Sigmoid colon (tissue), 6 donors: ENCODE measurements at regions not wholly inside any gene's neighbourhood (a gene's known extent, or its start where the extent isn't known, plus 50 kb on each side); places are given as distances from the start of the nearest gene placed in this dataset.
"Not testable (repeated sequence)": the region's sequence is repeated elsewhere in the genome, so short reads cannot be mapped to it uniquely, and the experiment has no call there.

Experiments
- DNase-seq: peaks from one replicate; pipeline ENCODE4 v3.0.0-alpha.2; 2019
- H3K27ac ChIP-seq, 4 donors: fragments of 200-600 bp; sonication (generic); one replicate each; pipeline ENCODE4 v1.5.1; 2016 to 2019; ENCODE audit warnings: mild to moderate bottlenecking in 1 of 4
- H3K27me3 ChIP-seq, 3 donors: fragments of 200-600 bp; sonication (generic); one replicate each; pipeline ENCODE4 v1.5.1; 2019; ENCODE audit warnings: mild to moderate bottlenecking in 1 of 3
- H3K36me3 ChIP-seq, 4 donors: fragments of 200-600 bp; sonication (generic); one replicate each; pipeline ENCODE4 v1.5.1; 2016 to 2019
- H3K4me1 ChIP-seq, 4 donors: fragments of 200-600 bp; sonication (generic); one replicate each; pipeline ENCODE4 v1.5.1; 2017 to 2019
- H3K4me3 ChIP-seq, 4 donors: fragments of 200-600 bp; sonication (generic); one replicate each; pipeline ENCODE4 v1.5.1; 2017 to 2019; ENCODE audit warnings: mild to moderate bottlenecking in 2 of 4, moderate library complexity in 1 of 4
- H3K9me3 ChIP-seq, 4 donors: fragments of 200-600 bp in 3 of 4; sonication (generic) in 3 of 4; one replicate each; pipeline versions ENCODE4 v1.5.1 to v1.6.1; 2013 to 2019
- CTCF ChIP-seq, 4 experiments: fragments of 450-650 bp in 3 of 4; fragments of 200-600 bp in 1 of 4; IDR thresholded peaks; one replicate each; pipeline ENCODE4 v1.5.1; 2016 to 2019; ENCODE audit warnings: antibody characterized with exemption in 4 of 4, mild to moderate bottlenecking in 3 of 4, moderate library complexity in 2 of 4
- EP300 ChIP-seq, 4 donors: sonication (generic); formaldehyde crosslinking; IDR thresholded peaks; one replicate each; pipeline ENCODE4 v1.6.1; 2017; ENCODE audit warnings: antibody characterized with exemption in 4 of 4
- POLR2A ChIP-seq, 2 donors: fragments of 450-650 bp; IDR thresholded peaks; one replicate each; pipeline ENCODE4 v1.6.1; 2016; ENCODE audit warnings: antibody characterized with exemption in 2 of 2, mild to moderate bottlenecking in 2 of 2, moderate library complexity in 2 of 2
- POLR2AphosphoS5 ChIP-seq, 4 donors: sonication (generic); formaldehyde crosslinking; IDR thresholded peaks; one replicate each; pipeline ENCODE4 v1.6.1; 2017; ENCODE audit warnings: antibody characterized with exemption in 4 of 4
- WGBS, 2 donors: extraction: QIAGEN DNeasy Blood & Tissue Kit; methylation state at CpG; one replicate each; pipeline ENCODE4 v1.1.7; 2013; 5-methylcytosine and 5-hydroxymethylcytosine counted together
- intact Hi-C: fragments of 100-400 bp; cut with DNase I; formaldehyde crosslinking; loops from one replicate; pipeline ENCODE4 v1.15.1; 2023
- donor health status: healthy with polysubstance abuse.
- donor health status: healthy.

- TF ChIP-seq EP300 (IDR thresholded peaks at IDR 0.05): no peak
- TF ChIP-seq CTCF (IDR thresholded peaks at IDR 0.05): no peak
- TF ChIP-seq POLR2A (IDR thresholded peaks at IDR 0.05): no peak
- TF ChIP-seq POLR2AphosphoS5 (IDR thresholded peaks at IDR 0.05): no peak
- intact Hi-C loops: no loop called here
- 58 to 74% methylated on average over 1 of the region's 1 CpG for WGBS, 2 donors
Observed at GRCh38 chr2:35184471-35184870, 1171.1 kb upstream of the CRIM1 start.

GRCh38 chr2:35176726-35177125, 1178.9 kb upstream of the CRIM1 start:
- not testable (repeated sequence) for H3K27ac ChIP-seq, H3K36me3 ChIP-seq
- WGBS, 2 donors: 9 to 32% methylated on average over 5 of the region's 5 CpGs

More at GRCh38 chr2:35184471-35184870, 1171.1 kb upstream of the CRIM1 start:
- Histone ChIP-seq H3K4me1 (no peaks in the 10 kb centered on the region), H3K27me3 (no peaks in the 10 kb centered on the region), H3K9me3 (no peaks in the 10 kb centered on the region), H3K4me3 (no peak overlapping the region), H3K27ac (no peak overlapping the region), H3K36me3 (no peaks in the 10 kb centered on the region)
- no peak for DNase-seq

DNA sequence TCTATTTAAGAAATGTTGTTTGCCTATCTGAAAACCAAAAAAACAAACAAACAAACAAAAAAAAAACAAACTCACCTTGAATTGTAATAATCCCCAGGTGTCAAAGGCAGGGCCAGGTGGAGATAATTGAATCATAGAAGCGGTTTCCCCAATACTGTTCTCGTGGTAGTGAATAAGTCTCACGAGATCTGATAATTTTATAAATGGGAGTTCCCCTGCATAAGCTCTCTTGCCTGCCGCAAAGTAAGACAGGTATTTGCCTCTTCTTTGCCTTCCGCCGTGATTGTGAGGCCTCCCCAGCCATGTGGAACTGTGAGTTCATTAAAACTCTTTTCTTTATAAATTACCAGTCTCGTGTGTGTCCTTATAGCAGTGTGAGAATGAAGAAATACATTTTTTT, 1180.7 kb upstream of the CRIM1 start:
- intact Hi-C loops: no loop called here
- WGBS, 2 donors: 88 to 89% methylated on average over 7 of the region's 7 CpGs

More at GRCh38 chr2:35176726-35177125, 1178.9 kb upstream of the CRIM1 start:
- H3K4me3 ChIP-seq, intact Hi-C loops, DNase-seq, H3K4me1 ChIP-seq, H3K27me3 ChIP-seq, H3K9me3 ChIP-seq: not testable (repeated sequence)

DNA sequence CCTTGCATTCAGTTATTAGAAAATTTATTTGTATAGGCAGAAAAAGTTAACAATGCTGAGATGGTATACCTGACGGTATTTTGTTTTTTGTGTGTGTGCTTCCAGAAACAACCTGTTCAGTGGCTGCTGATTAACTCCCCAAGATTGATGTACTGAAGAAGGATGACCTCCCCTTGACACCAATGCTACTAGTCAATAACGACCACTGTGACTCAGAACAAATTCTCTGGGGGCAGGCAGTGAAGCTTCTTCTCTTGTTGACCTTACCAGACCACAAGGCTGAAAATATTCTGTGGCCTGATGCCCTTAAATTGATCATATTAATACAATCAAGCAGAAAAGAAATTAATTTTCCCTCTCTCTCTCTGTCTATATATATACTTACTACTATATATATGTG, 1182.9 kb upstream of the CRIM1 start:
- no peak for TF ChIP-seq CTCF (IDR thresholded peaks at IDR 0.05)
- no peak for TF ChIP-seq POLR2AphosphoS5 (IDR thresholded peaks at IDR 0.05)
- TF ChIP-seq POLR2A (IDR thresholded peaks at IDR 0.05): no peak
- no peak for TF ChIP-seq EP300 (IDR thresholded peaks at IDR 0.05)
- DNase-seq: no peak
- no peaks in the 10 kb centered on the region for H3K9me3 ChIP-seq
- H3K27ac ChIP-seq: no peak overlapping the region
- no peaks in the 10 kb centered on the region for H3K4me1 ChIP-seq
- no peaks in the 10 kb centered on the region for H3K27me3 ChIP-seq
- H3K4me3 ChIP-seq: no peak overlapping the region
- WGBS, 2 donors: 44 to 50% methylated on average over 2 of the region's 2 CpGs
- intact Hi-C loops: no loop called here
- no peaks in the 10 kb centered on the region for H3K36me3 ChIP-seq

More for the DNA sequence above, 1180.7 kb upstream of the CRIM1 start:
- Histone ChIP-seq H3K27ac (no peak overlapping the region), H3K36me3 (no peaks in the 10 kb centered on the region), H3K4me3 (no peak overlapping the region), H3K27me3 (no peaks in the 10 kb centered on the region), H3K9me3 (no peaks in the 10 kb centered on the region), H3K4me1 (no peaks in the 10 kb centered on the region)
- DNase-seq: no peak
- TF ChIP-seq POLR2A (IDR thresholded peaks at IDR 0.05) (no peak), CTCF (IDR thresholded peaks at IDR 0.05) (no peak), EP300 (IDR thresholded peaks at IDR 0.05) (no peak), POLR2AphosphoS5 (IDR thresholded peaks at IDR 0.05) (no peak)

DNA sequence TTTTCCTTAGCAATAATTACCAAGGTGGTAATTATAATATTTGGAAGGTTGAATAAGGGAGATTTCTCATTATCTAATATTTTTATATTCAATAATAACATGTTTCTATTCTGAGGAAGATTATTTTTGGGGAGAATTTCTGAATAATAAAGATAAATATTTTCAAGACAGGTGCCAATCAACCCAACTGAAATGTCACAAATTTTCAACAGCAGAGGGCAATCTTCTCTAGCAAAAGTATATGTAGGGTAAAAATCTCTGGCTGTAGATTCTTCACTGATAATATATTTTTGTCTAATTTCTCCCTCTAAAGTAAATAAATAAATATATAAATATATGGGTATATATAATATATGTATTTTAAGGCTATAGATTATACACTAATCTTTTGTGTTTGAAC, 1187.2 kb upstream of the CRIM1 start:
- no peaks in the 10 kb centered on the region for H3K27me3 ChIP-seq
- H3K36me3 ChIP-seq: no peaks in the 10 kb centered on the region
- DNase-seq: no peak
- H3K9me3 ChIP-seq: no peaks in the 10 kb centered on the region
- TF ChIP-seq POLR2A (IDR thresholded peaks at IDR 0.05): no peak
- no peak for TF ChIP-seq CTCF (IDR thresholded peaks at IDR 0.05)
- no peak for TF ChIP-seq EP300 (IDR thresholded peaks at IDR 0.05)
- no peak for TF ChIP-seq POLR2AphosphoS5 (IDR thresholded peaks at IDR 0.05)
- no peak overlapping the region for H3K4me3 ChIP-seq
- intact Hi-C loops: no loop called here
- H3K4me1 ChIP-seq: no peaks in the 10 kb centered on the region
- H3K27ac ChIP-seq: no peak overlapping the region
